Endothelial cell of umbilical vein (primary cell): ENCODE measurements at regions not wholly inside any gene's neighbourhood (a gene's known extent, or its start where the extent isn't known, plus 50 kb on each side); places are given as distances from the start of the nearest gene placed in this dataset.
A peak's percentile ranks its signal among the peaks of the same experiment; 100 is the strongest.

Source experiments
- BruUV-seq: library from RNA; stranded (reverse); fragments of 400-500 nt; replicated peaks from 2 replicates; lab custom pipeline; 2021; lab: Mats Ljungman, UMichigan
- CTCF ChIA-PET: fragments of 300-600, 350-600 bp; sonication (Branson Sonifier 250); formaldehyde crosslinking; loops from one replicate; lab custom pipeline; 2021; ENCODE audit warnings: antibody characterized with exemption, inconsistent platforms; lab: Charles Lee
- POLR2A ChIA-PET: fragments of 300-600, 350-600 bp; sonication (Branson Sonifier 250); formaldehyde crosslinking; loops from one replicate; lab custom pipeline; 2021; ENCODE audit warnings: antibody characterized with exemption, inconsistent platforms; lab: Charles Lee
- DNase-seq: peaks from one replicate; pipeline ENCODE4 v3.0.0-alpha.2; 2011; ENCODE audit warnings: low read depth, low spot score
- FAIRE-seq: peaks from 2 replicates; lab custom pipeline; 2011; peaks lifted over from hg19 to GRCh38; lab: Jason Lieb, UNC
- H2AFZ ChIP-seq: 2 replicates; pipeline ENCODE4 v1.6.0; 2012; ENCODE audit warnings: low read depth, low read length, control low read depth, inconsistent platforms
- H3K27ac ChIP-seq: 2 replicates; pipeline ENCODE4 v1.5.1; 2011; ENCODE audit warnings: low read depth, mild to moderate bottlenecking, control low read depth, low read length, moderate library complexity; ENCODE audit not compliant: insufficient read depth
- H3K27me3 ChIP-seq, 2 experiments: 2 replicates each; pipeline versions ENCODE4 v1.6.0 to v1.6.1; 2011; ENCODE audit warnings: low read length in 2 of 2, mixed read lengths in 1 of 2; ENCODE audit not compliant: control insufficient read depth in 2 of 2, insufficient read depth in 2 of 2
- H3K36me3 ChIP-seq, 2 experiments: 2 replicates in 1 of 2; 3 replicates in 1 of 2; pipeline ENCODE4 v1.5.1; 2011; ENCODE audit warnings: low read length in 2 of 2, mild to moderate bottlenecking in 1 of 2, moderate library complexity in 1 of 2; ENCODE audit not compliant: control insufficient read depth in 2 of 2, insufficient read depth in 2 of 2; ENCODE audit errors: extremely low read depth in 1 of 2
- H3K4me1 ChIP-seq: 3 replicates; pipeline ENCODE4 v1.5.1; 2011; ENCODE audit warnings: mild to moderate bottlenecking, low read length; ENCODE audit not compliant: control insufficient read depth, insufficient read depth; ENCODE audit errors: extremely low read depth
- H3K4me2 ChIP-seq: 2 replicates; pipeline ENCODE4 v1.6.1; 2011; ENCODE audit warnings: low read length, control low read depth, mixed read lengths; ENCODE audit not compliant: insufficient read depth
- H3K4me3 ChIP-seq, 3 experiments: fragments of 200-600 bp in 1 of 3; sonication (generic), shearing (Covaris generic) in 1 of 3; replicated peaks in 1 of 3; 2 replicates each; pipeline ENCODE4 v1.5.1; 2011 to 2016; ENCODE audit warnings: control low read depth in 3 of 3, low read length in 3 of 3, mild to moderate bottlenecking in 2 of 3, inconsistent platforms in 1 of 3, low read depth in 1 of 3, moderate library complexity in 1 of 3; ENCODE audit not compliant: insufficient read depth in 1 of 3
- H3K79me2 ChIP-seq: 2 replicates; pipeline ENCODE4 v1.6.0; 2012; ENCODE audit warnings: low read length, inconsistent platforms; ENCODE audit not compliant: control insufficient read depth, insufficient read depth
- H3K9ac ChIP-seq: replicated peaks from 2 replicates; pipeline ENCODE3; 2011; ENCODE audit warnings: low read length, control low read depth; ENCODE audit not compliant: insufficient read depth; ENCODE audit errors: extremely low read depth
- H3K9me1 ChIP-seq: replicated peaks from 3 replicates; pipeline ENCODE4 v1.6.0; 2011; ENCODE audit warnings: mild to moderate bottlenecking, low read length; ENCODE audit not compliant: control insufficient read depth, insufficient read depth; ENCODE audit errors: extremely low read depth
- H3K9me3 ChIP-seq: replicated peaks from 2 replicates; pipeline ENCODE4 v1.5.1; 2012; ENCODE audit warnings: low read length, inconsistent platforms; ENCODE audit not compliant: control insufficient read depth, insufficient read depth
- H4K20me1 ChIP-seq: replicated peaks from 2 replicates; pipeline ENCODE3; 2011; ENCODE audit warnings: mild to moderate bottlenecking, low read length; ENCODE audit not compliant: control insufficient read depth, insufficient read depth; ENCODE audit errors: extremely low read depth
- EZH2 ChIP-seq: IDR thresholded peaks from 2 replicates; pipeline ENCODE4 v1.6.1; 2012; ENCODE audit warnings: borderline replicate concordance, low read depth, mild to moderate bottlenecking, moderate library complexity, low read length, inconsistent platforms; ENCODE audit not compliant: severe bottlenecking
- GATA2 ChIP-seq: IDR thresholded peaks from 2 replicates; pipeline ENCODE4 v1.7.0; 2011; ENCODE audit warnings: low read depth, mild to moderate bottlenecking, moderate library complexity, mixed read lengths, low read length; ENCODE audit not compliant: insufficient read length, insufficient read depth
- JUN ChIP-seq: IDR thresholded peaks from 2 replicates; pipeline ENCODE4 v1.6.1; 2011; ENCODE audit warnings: borderline replicate concordance, low read depth; ENCODE audit not compliant: insufficient read length, insufficient read depth
- dilution Hi-C: fragments of 300-500 bp; cut with MboI; formaldehyde crosslinking; loops from one replicate; pipeline ENCODE4 v1.15.0; 2019; ENCODE audit warnings: low sequenced_read_pairs; ENCODE audit not compliant: extremely low pct_ligation_motif_present
- intact Hi-C: fragments of 100-400 bp; cut with micrococcal nuclease; formaldehyde crosslinking; loops from one replicate; pipeline ENCODE4 v1.10.0; 2022
- TF ChIP-seq, protein P1 (sequence below), 2 donors: IDR thresholded peaks; 1 replicate in 1 of 2; 2 replicates in 1 of 2; pipeline ENCODE4 v1.5.1; 2011; ENCODE audit warnings: low read length in 2 of 2, mild to moderate bottlenecking in 2 of 2, moderate library complexity in 2 of 2, control low read depth in 1 of 2, inconsistent platforms in 1 of 2, low read depth in 1 of 2; ENCODE audit not compliant: insufficient read depth in 1 of 2; ENCODE audit errors: extremely low read depth in 1 of 2

DNA sequence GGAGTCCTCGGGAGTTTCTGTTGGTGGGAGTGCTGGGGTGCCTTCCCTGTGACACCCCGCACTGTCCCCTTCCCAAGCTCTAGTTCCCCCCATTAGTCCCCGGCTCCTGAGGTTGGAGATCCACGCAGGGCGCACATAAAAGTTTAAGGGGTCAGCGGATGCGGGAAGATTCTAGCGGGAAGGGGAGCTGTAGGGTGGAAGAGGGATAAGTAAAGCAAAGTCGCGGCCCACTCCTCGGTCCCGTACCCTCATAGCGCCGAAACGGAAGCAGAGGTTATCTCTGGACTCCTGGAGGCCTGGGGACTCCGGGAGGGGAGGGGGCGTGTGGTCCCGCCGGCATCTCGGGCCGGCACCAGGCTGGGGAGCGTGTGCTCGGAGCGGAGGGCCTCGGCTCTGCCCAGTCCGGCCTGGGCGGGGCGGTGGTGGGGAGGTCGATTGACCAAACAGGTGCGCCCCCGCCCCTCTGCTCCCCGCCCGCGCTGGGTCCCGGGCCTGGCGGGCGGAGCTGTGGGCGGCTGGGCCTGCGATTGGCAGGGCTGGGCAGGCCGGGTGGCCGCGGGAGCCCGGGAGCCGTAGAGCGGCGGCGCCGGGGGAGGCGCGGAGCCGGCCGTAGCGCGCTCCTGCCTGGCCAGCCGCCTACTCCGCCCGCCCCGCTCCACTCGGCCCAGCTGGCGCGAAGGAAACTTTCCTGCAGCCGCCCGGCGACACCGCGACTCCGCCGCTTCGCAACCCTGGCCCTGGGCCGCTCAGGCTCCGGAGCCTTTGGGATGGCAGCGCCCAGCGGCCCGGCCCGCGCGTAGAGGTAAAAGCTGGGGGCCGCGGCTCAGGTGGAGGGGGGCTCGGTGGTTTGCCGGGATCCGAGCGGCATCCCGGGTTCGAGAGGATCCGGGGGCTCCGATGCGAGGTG lies 52.2 kb upstream of the DAB2IP start:
- Histone ChIP-seq H2AFZ (peak overlapping the region; percentile 44), H3K9me3 (no peaks in the 10 kb centered on the region), H3K79me2 (no peaks in the 10 kb centered on the region), H3K36me3 (no peaks in the 10 kb centered on the region), H3K4me2 (peak overlapping the region; percentile 58), H3K9me1 (no peaks in the 10 kb centered on the region), H3K27me3 (peaks cover 39 to 44% of the 10 kb centered on the region in 2 experiments), H3K4me1 (peaks cover 4% of the 10 kb centered on the region), H4K20me1 (no peaks in the 10 kb centered on the region), H3K27ac (no peak overlapping the region), H3K9ac (no peak overlapping the region), H3K4me3 (peak overlapping the region in 2 of 3 experiments; percentile 21 to 37)
- TF ChIP-seq GATA2 (no peak), EZH2 (peak; percentile 73)
- BruUV-seq, result no TSS peak
- dilution Hi-C loops, result no loop called here
- ChIA-PET CTCF (interaction anchor here (0.6 to 2.2 kb wide), 5 partner anchors 10 to 91 kb away, joined by 3 to 6 read pairs (median 4); no protein-coding TSS in a partner anchor), POLR2A (no interaction called here)
- FAIRE-seq (peak; percentile 61), DNase-seq (no peak)
- intact Hi-C loops, result loop anchor here (1.0 to 2.0 kb wide), 2 partner anchors 32 to 48 kb away; no protein-coding TSS in a partner anchor

DNA sequence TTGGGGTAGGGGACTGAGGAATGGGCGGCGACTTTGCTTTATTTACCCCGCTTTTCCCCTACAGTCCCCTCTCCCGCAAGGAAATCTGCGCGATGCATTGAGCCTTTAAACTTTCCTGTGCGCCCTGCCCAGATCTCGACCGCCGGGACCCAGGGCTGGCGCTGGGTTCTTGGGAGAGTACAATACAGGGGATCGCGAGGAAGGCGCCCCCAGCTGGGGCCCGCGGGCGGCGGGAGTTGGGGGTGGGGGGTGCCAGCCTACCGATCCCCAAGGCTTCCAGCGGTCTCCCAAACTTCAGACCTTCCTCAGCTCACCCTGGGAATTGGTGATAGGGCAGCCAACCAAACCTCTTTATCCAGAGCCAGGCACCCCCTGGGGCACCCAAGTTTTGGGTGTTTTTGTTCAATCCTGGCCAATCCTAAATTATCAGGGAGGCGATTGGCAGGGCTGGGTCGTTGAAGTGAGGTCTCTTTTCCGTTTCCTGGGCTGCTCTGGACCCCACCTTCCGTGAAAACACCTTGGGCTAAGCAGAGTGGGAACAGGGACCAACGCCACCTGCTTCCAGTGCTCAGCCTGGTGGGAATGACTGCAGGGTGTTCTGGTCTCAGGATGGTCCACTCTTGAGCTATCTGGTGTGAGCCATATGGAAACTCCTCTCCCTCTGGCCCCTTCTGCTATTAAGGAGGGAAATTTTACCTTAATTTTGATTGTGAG lies 51.4 kb upstream of the DAB2IP start:
- Histone ChIP-seq H3K79me2 (no peaks in the 10 kb centered on the region), H2AFZ (peak overlapping the region; percentile 44), H3K4me3 (peak overlapping the region in 2 of 3 experiments; percentile 21 to 37), H3K9me1 (no peaks in the 10 kb centered on the region), H3K4me1 (peaks cover 4% of the 10 kb centered on the region), H3K9me3 (no peaks in the 10 kb centered on the region), H3K27ac (no peak overlapping the region), H3K27me3 (peaks cover 39 to 44% of the 10 kb centered on the region in 2 experiments), H4K20me1 (no peaks in the 10 kb centered on the region), H3K36me3 (no peaks in the 10 kb centered on the region), H3K9ac (no peak overlapping the region), H3K4me2 (peak overlapping the region; percentile 58)
- DNase-seq (no peak), FAIRE-seq (no peak)
- dilution Hi-C loops (no loop called here), intact Hi-C loops (loop anchor here (2.0 kb wide), 1 partner anchor 49 kb away; no protein-coding TSS in a partner anchor)
- TF ChIP-seq JUN (no peak), EZH2 (peak; percentile 0)
- TF ChIP-seq, protein P1, sequence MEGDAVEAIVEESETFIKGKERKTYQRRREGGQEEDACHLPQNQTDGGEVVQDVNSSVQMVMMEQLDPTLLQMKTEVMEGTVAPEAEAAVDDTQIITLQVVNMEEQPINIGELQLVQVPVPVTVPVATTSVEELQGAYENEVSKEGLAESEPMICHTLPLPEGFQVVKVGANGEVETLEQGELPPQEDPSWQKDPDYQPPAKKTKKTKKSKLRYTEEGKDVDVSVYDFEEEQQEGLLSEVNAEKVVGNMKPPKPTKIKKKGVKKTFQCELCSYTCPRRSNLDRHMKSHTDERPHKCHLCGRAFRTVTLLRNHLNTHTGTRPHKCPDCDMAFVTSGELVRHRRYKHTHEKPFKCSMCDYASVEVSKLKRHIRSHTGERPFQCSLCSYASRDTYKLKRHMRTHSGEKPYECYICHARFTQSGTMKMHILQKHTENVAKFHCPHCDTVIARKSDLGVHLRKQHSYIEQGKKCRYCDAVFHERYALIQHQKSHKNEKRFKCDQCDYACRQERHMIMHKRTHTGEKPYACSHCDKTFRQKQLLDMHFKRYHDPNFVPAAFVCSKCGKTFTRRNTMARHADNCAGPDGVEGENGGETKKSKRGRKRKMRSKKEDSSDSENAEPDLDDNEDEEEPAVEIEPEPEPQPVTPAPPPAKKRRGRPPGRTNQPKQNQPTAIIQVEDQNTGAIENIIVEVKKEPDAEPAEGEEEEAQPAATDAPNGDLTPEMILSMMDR (IDR thresholded peaks at IDR 0.05; ENCODE audit: extremely low read depth in 1 of 2, insufficient read depth in 1 of 2, low read depth in 1 of 2, low read length in 2 of 2), result no peak
- POLR2A ChIA-PET, result no interaction called here
- CTCF ChIA-PET, result interaction anchor here (1.1 to 2.2 kb wide), 3 partner anchors 32 to 54 kb away, joined by 4 to 6 read pairs (median 5); no protein-coding TSS in a partner anchor
- BruUV-seq, result no TSS peak
